GM06990 (cell line): ENCODE measurements at regions not wholly inside any gene's neighbourhood (a gene's known extent, or its start where the extent isn't known, plus 50 kb on each side); places are given as distances from the start of the nearest gene placed in this dataset.

ENCODE experiments used
- DNase-seq: peaks from one replicate; pipeline ENCODE4 v3.0.0-alpha.2; 2011; ENCODE audit not compliant: insufficient read length; ENCODE audit errors: extremely low read depth
- H3K27me3 ChIP-seq: replicated peaks from 2 replicates; pipeline ENCODE4 v1.6.0; 2011; ENCODE audit warnings: low read length; ENCODE audit not compliant: control insufficient read depth, insufficient read depth
- H3K36me3 ChIP-seq: 2 replicates; pipeline ENCODE4 v1.5.1; 2011; ENCODE audit warnings: low read length; ENCODE audit not compliant: control insufficient read depth, insufficient read depth
- H3K4me3 ChIP-seq: replicated peaks from 2 replicates; pipeline ENCODE4 v1.5.1; 2011; ENCODE audit warnings: low read depth, mild to moderate bottlenecking, control low read depth, low read length
- CTCF ChIP-seq: IDR thresholded peaks from 2 replicates; pipeline ENCODE4 v1.5.1; 2011; ENCODE audit warnings: low read length, control low read depth, mild to moderate bottlenecking, inconsistent platforms; ENCODE audit not compliant: insufficient read depth, poor library complexity, severe bottlenecking

GRCh38 chr6:8268156-8268555 is 165.8 kb upstream of the EEF1E1 start:
- Histone ChIP-seq H3K36me3 (no peaks in the 10 kb centered on the region), H3K27me3 (no peaks in the 10 kb centered on the region), H3K4me3 (no peak overlapping the region)
- no peak for TF ChIP-seq CTCF
- DNase-seq, result no peak

- no peaks in the 10 kb centered on the region for H3K27me3 ChIP-seq
- DNase-seq, result no peak
- no peaks in the 10 kb centered on the region for H3K36me3 ChIP-seq
- H3K4me3 ChIP-seq, result no peak overlapping the region
- no peak for TF ChIP-seq CTCF
Measured at GRCh38 chr6:8260610-8261009, 158.3 kb upstream of the EEF1E1 start.

- no peaks in the 10 kb centered on the region; the same call in none of the 2 replicates for H3K27me3 ChIP-seq
- no peak for DNase-seq
- no peak for TF ChIP-seq CTCF
Measured at GRCh38 chr6:8246403-8246802, 144.1 kb upstream of the EEF1E1 start.

GRCh38 chr6:8245726-8246125 is 143.4 kb upstream of the EEF1E1 start:
- no peaks in the 10 kb centered on the region for H3K36me3 ChIP-seq
- DNase-seq, result no peak
- no peak overlapping the region for H3K4me3 ChIP-seq
- H3K27me3 ChIP-seq, result no peaks in the 10 kb centered on the region; the same call in none of the 2 replicates
- no peak for TF ChIP-seq CTCF

More at GRCh38 chr6:8246403-8246802, 144.1 kb upstream of the EEF1E1 start:
- no peaks in the 10 kb centered on the region for H3K36me3 ChIP-seq
- no peak overlapping the region for H3K4me3 ChIP-seq

GRCh38 chr6:8243475-8243874 is 141.1 kb upstream of the EEF1E1 start:
- TF ChIP-seq CTCF, result no peak
- DNase-seq, result no peak
- Histone ChIP-seq H3K36me3 (no peaks in the 10 kb centered on the region), H3K27me3 (no peaks in the 10 kb centered on the region; the same call in none of the 2 replicates), H3K4me3 (no peak overlapping the region)

- H3K4me3 ChIP-seq, result no peak overlapping the region
- no peaks in the 10 kb centered on the region for H3K36me3 ChIP-seq
- TF ChIP-seq CTCF, result no peak
- no peak for DNase-seq
- H3K27me3 ChIP-seq, result no peaks in the 10 kb centered on the region; the same call in none of the 2 replicates
Measured at GRCh38 chr6:8242885-8243284, 140.5 kb upstream of the EEF1E1 start.
